ENCODE measurements at regions not wholly inside any gene's neighbourhood (a gene's known extent, or its start where the extent isn't known, plus 50 kb on each side); places are given as distances from the start of the nearest gene placed in this dataset.
"Not testable (repeated sequence)": the region's sequence is repeated elsewhere in the genome, so short reads cannot be mapped to it uniquely, and the experiment has no call there.

- no peak for FAIRE-seq
Measured at GRCh38 chr12:91267039-91267438, 84.4 kb upstream of the DCN start.

GRCh38 chr12:91264178-91264577, 81.6 kb upstream of the DCN start:
- FAIRE-seq, result no peak

- no peak for FAIRE-seq
Measured at GRCh38 chr12:91261820-91262676, 79.4 kb upstream of the DCN start.

- peak; percentile 98 for FAIRE-seq
Measured at GRCh38 chr12:91256411-91256810, 73.8 kb upstream of the DCN start.

GRCh38 chr12:91252341-91252740, 69.7 kb upstream of the DCN start:
- no peak for FAIRE-seq

GRCh38 chr12:91250273-91250665, 67.7 kb upstream of the DCN start:
- FAIRE-seq, result peak; percentile 98

- FAIRE-seq, result no peak
Measured at GRCh38 chr12:91249518-91250272, 67.1 kb upstream of the DCN start.

- FAIRE-seq, result no peak
Measured at GRCh38 chr12:91249054-91249453, 66.4 kb upstream of the DCN start.

GRCh38 chr12:91243177-91243576, 60.6 kb upstream of the DCN start:
- not testable (repeated sequence) for FAIRE-seq

- no peak for FAIRE-seq
Measured at GRCh38 chr12:91241756-91242155, 59.1 kb upstream of the DCN start.

- FAIRE-seq, result peak; percentile 100
Measured at GRCh38 chr12:91240386-91241095, 57.9 kb upstream of the DCN start.

- FAIRE-seq, result no peak
Measured at GRCh38 chr12:91239481-91239880, 56.9 kb upstream of the DCN start.
